LNCaP clone FGC (cell line): ENCODE measurements at regions not wholly inside any gene's neighbourhood (a gene's known extent, or its start where the extent isn't known, plus 50 kb on each side); places are given as distances from the start of the nearest gene placed in this dataset.

Experiments
- DNase-seq: peaks from one replicate; pipeline ENCODE4 v3.0.0-alpha.2; 2011; ENCODE audit warnings: low read depth
- H3K4me3 ChIP-seq: 2 replicates; pipeline ENCODE4 v1.5.1; 2011; ENCODE audit warnings: mild to moderate bottlenecking, low read depth, low read length, control low read depth
- TF ChIP-seq, protein P1 (sequence below): IDR thresholded peaks from 2 replicates; pipeline ENCODE4 v1.5.1; 2012; ENCODE audit warnings: mild to moderate bottlenecking; ENCODE audit not compliant: control insufficient read depth, insufficient read depth; ENCODE audit errors: extremely low read depth

DNA sequence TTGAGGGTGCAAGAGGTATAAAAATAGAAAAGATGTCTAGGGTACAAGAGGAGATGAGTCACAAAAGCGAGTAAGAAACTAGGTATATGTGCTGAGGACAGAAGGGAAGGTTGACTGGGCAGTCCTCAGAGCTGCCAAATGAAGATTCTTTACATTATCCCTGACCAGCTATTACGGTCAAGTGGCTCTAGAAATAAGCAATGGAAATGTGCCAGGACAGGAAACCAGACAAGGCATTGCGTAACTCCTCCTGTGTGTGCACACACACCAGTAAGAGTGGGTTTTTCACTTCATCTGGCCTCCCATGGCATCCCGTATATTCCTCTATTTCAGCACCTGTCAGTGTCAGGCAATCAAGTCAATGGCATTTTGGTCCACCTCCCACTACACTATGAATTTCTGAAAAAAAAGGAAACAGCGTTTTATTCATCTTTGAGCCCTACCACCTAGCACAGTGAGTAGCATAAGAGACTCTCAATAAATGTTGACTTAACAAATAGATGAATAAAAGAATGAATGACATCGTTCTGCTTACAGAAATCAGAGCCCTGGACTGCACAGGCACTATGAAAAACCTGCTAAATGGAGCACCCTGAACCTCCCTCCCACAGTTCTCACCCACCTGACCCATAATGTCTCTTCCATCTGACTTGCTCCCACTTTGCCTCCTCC, 62.6 kb upstream of the KLF3 start:
- no peak overlapping the region for H3K4me3 ChIP-seq
- TF ChIP-seq, protein P1, sequence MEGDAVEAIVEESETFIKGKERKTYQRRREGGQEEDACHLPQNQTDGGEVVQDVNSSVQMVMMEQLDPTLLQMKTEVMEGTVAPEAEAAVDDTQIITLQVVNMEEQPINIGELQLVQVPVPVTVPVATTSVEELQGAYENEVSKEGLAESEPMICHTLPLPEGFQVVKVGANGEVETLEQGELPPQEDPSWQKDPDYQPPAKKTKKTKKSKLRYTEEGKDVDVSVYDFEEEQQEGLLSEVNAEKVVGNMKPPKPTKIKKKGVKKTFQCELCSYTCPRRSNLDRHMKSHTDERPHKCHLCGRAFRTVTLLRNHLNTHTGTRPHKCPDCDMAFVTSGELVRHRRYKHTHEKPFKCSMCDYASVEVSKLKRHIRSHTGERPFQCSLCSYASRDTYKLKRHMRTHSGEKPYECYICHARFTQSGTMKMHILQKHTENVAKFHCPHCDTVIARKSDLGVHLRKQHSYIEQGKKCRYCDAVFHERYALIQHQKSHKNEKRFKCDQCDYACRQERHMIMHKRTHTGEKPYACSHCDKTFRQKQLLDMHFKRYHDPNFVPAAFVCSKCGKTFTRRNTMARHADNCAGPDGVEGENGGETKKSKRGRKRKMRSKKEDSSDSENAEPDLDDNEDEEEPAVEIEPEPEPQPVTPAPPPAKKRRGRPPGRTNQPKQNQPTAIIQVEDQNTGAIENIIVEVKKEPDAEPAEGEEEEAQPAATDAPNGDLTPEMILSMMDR, result no peak
- DNase-seq, result no peak

DNA sequence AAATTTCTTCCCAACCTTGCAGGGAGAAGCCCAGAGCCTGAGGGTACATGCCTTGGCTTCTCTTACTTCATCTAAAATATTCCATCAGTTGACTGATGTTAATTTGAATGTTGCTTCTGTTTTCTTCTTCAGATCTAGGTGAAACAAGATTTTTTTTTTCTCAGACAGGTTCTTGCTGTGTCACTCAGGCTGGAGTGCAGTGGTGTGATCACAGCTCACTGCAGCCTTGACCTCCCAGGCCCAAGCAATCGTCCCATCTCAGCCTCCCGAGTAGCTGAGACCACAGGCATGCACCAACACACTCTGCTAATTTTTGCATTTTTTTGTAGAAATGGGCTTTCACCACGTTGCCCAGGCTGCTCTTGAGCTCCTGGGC, 62.1 kb upstream of the KLF3 start:
- TF ChIP-seq, protein P1, result no peak
- no peak for DNase-seq
- no peak overlapping the region for H3K4me3 ChIP-seq

DNA sequence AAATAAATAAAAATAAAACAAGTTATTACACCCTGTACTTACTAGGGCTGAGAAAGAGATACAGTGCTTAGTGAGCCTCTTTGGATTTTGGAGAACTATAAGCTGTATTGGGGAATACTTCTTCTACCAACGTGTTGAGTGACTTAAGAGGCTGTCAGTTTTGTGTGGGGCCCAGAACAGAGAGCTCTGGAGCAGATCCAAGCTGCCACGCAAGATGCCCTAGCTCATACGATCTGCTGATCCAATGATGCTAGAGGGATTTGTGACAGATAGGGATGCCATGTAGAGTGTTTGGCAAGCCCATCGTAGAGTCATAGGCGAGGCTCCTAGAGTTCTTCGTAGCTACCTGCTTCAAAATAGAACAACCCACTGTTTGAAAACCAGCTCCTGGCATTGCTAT, 60.3 kb upstream of the KLF3 start:
- TF ChIP-seq, protein P1, result no peak

DNA sequence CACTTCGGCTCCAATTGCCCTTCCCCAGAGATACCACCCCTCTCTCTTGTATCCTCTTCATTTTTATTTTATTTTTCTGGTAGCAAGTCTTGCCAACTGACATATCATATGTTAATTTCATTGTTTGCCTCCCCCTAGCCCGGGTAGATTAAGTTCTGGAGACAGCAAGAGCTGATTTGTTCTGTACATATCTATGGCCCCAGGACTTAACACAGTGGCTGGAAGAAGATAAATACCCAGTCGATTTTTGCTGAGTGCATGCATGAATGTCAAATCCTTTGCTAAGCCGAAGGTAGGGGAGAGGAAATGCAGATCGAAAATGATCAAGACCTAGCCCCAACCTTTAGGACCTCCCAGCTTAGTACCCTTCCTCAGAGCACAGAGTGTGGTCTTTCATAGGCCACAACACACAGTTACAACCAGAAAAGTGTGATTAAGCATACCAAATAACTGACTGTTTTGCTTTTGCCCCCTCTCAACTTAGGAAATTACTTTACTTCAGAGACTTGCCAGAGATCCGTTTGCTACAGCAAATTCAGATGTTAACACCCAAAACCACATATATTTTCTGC, 58.7 kb upstream of the KLF3 start:
- H3K4me3 ChIP-seq, result no peak overlapping the region
- TF ChIP-seq, protein P1, result no peak
- no peak for DNase-seq

More for the DNA sequence above, 60.3 kb upstream of the KLF3 start:
- no peak for DNase-seq
- H3K4me3 ChIP-seq, result no peak overlapping the region

DNA sequence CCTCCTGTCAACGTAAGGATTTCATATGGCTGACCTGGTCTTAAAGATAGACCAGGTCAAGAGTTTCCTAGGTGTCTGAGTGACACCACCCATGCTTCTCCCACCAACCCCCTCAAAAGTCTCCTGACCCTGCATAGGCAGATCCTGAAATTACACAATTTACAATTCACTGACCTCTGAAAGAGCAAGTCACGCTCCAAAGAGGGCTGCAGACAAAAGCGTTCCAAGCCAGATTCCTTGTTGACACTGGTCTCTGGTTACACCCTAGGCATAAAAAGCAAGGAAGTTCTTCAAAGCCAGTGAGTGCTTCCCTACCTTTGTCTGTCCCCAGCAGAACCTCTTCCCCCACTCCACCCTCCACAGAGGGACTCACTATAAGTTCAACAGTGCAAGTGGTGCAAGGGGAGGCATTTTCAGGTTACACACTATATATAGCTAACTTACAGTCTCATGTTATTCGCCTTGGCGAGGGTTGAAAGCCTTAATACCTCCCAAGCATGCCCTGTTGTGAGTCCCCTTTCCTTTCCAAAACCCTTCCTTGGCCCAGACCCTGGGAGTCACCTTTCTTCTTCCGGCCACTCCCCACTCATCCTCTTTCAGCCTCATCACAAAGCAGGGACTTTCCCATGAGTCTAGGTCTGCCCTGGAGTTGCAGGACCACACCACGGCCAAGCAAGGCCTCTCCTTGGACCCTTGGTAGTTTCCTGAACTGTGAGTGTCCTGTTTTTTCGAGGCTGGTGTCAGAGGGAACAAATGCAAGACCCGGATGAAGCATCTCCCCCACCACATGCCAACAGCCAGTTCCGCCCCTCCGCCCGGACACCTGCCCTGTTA, 58.0 kb upstream of the KLF3 start:
- DNase-seq, result no peak
- no peak overlapping the region for H3K4me3 ChIP-seq
- TF ChIP-seq, protein P1, result no peak

DNA sequence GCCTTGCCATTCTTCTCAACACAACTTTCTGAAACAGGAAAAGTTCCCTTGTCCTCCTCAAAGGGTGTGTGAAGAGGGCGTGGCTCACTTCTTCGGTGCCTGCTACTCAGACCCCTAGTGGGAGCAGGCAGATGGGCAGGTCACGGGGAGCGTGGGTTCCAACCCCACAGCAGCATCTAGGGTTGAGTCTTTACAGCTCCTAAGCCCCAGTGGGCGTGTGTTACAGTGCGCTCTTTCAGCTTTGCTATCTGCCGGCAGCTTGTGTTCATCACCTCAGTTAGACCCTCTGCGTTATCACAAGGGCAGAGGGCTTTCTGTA, 57.5 kb upstream of the KLF3 start:
- no peak overlapping the region for H3K4me3 ChIP-seq
- DNase-seq, result no peak
- TF ChIP-seq, protein P1, result 0 out of 2 replicates have a peak, but pooled peaks have one; percentile 4

DNA sequence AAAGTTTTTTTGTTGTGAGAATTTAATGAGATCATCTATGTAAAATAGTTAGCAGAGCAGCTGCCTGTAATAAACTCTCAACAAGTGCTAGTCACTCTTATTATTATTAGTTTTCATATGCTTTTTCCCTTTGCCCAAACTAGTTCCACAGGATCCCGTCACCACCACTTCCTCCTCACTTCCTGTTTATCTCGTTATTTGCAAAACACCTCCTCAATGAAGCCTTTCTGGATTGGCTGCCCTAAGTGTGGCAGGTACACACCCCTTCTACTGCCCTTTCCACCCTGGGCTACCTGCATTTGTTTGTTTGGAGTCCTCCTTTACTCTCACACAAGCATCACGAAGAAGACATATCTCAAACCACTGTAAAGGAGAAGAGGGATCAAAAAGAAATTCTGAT, 54.4 kb upstream of the KLF3 start:
- no peak for DNase-seq
- no peak overlapping the region for H3K4me3 ChIP-seq
- TF ChIP-seq, protein P1, result no peak
